HCT116 (cell line): ENCODE measurements at regions not wholly inside any gene's neighbourhood (a gene's known extent, or its start where the extent isn't known, plus 50 kb on each side); places are given as distances from the start of the nearest gene placed in this dataset.

Source experiments
- ATAC-seq: fragments of 200-7000 bp; cut with Tn5 transposase; 2 replicates; pipeline ENCODE4 v1.9.1; 2020; ENCODE audit warnings: mild to moderate bottlenecking, moderate library complexity
- BruUV-seq: library from RNA; stranded (reverse); fragments of 400-500 nt; replicated peaks from 2 replicates; lab custom pipeline; 2021; lab: Mats Ljungman, UMichigan
- CTCF ChIA-PET: fragments of 300-600 bp; sonication (Branson Sonifier 250); formaldehyde crosslinking; loops from one replicate; lab custom pipeline; 2021; ENCODE audit warnings: antibody characterized with exemption; lab: Charles Lee
- POLR2A ChIA-PET: fragments of 300-600, 350-600 bp; sonication (Branson Sonifier 250); formaldehyde crosslinking; loops from one replicate; lab custom pipeline; 2021; ENCODE audit warnings: antibody characterized with exemption; lab: Charles Lee
- RAD21 ChIA-PET, 2 experiments: fragments of 300-600 bp; sonication (Branson Sonifier 250); formaldehyde crosslinking; loops; one replicate each; lab custom pipeline; 2023; ENCODE audit warnings: low total read pairs in 2 of 2; ENCODE audit not compliant: uncharacterized antibody in 2 of 2, unreplicated experiment in 2 of 2, low non-redundant PET in 1 of 2; lab: Charles Lee
- DNase-seq: peaks from one replicate; pipeline ENCODE4 v3.0.0-alpha.2; 2010; ENCODE audit warnings: low read depth, low spot score
- H2AFZ ChIP-seq: fragments of 200-600 bp; shearing (Covaris generic), sonication (generic); 2 replicates; pipeline ENCODE4 v1.6.1; 2017; ENCODE audit warnings: low read depth, mixed run types, mixed read lengths, antibody characterized with exemption, low read length; ENCODE audit not compliant: poor library complexity, severe bottlenecking
- H3K27ac ChIP-seq: 2 replicates; pipeline ENCODE4 v1.5.1; 2012; ENCODE audit warnings: low read depth, low read length
- H3K27me3 ChIP-seq: fragments of 200-600 bp; sonication (generic); 2 replicates; pipeline ENCODE4 v1.6.1; 2016; ENCODE audit warnings: mixed run types, low read length, mixed read lengths; ENCODE audit not compliant: insufficient read depth
- H3K36me3 ChIP-seq, 2 experiments: fragments of 200-500 bp in 1 of 2; fragments of 200-600 bp in 1 of 2; sonication (Bioruptor generic) in 1 of 2; sonication (generic) in 1 of 2; 2 replicates each; pipeline versions ENCODE4 v1.5.1 to v1.6.1; 2014 to 2016; ENCODE audit warnings: low read length in 2 of 2, inconsistent platforms in 1 of 2, mixed read lengths in 1 of 2, mixed run types in 1 of 2; ENCODE audit not compliant: insufficient read depth in 2 of 2, control insufficient read depth in 1 of 2
- H3K4me1 ChIP-seq, 2 experiments: fragments of 200-600 bp in 1 of 2; sonication (generic) in 1 of 2; 2 replicates each; pipeline versions ENCODE4 v1.5.1 to v1.6.1; 2012 to 2017; ENCODE audit warnings: low read length in 2 of 2, inconsistent platforms in 1 of 2, mild to moderate bottlenecking in 1 of 2, mixed read lengths in 1 of 2, mixed run types in 1 of 2, moderate library complexity in 1 of 2; ENCODE audit not compliant: insufficient read depth in 2 of 2, control insufficient read depth in 1 of 2
- H3K4me2 ChIP-seq: fragments of 200-600 bp; sonication (generic); 2 replicates; pipeline ENCODE4 v1.6.1; 2017; ENCODE audit warnings: mixed run types, low read length, mixed read lengths
- H3K4me3 ChIP-seq, 2 experiments: fragments of 200-600 bp in 1 of 2; sonication (generic) in 1 of 2; replicated peaks in 1 of 2; 2 replicates each; pipeline ENCODE4 v1.5.1; 2011 to 2016; ENCODE audit warnings: low read length in 2 of 2, control low read depth in 1 of 2, low read depth in 1 of 2, mild to moderate bottlenecking in 1 of 2, mixed read lengths in 1 of 2, mixed run types in 1 of 2
- H3K79me2 ChIP-seq: fragments of 200-600 bp; sonication (generic); 2 replicates; pipeline ENCODE4 v1.6.1; 2017; ENCODE audit warnings: mild to moderate bottlenecking, mixed run types, low read length, moderate library complexity, mixed read lengths; ENCODE audit not compliant: insufficient read depth
- H3K9ac ChIP-seq: fragments of 200-600 bp; sonication (generic); 2 replicates; pipeline ENCODE4 v1.6.1; 2016; ENCODE audit warnings: low read length, mixed read lengths
- H3K9me2 ChIP-seq: fragments of 200-600 bp; sonication (generic), shearing (Covaris generic); 2 replicates; pipeline ENCODE4 v1.6.1; 2017; ENCODE audit warnings: mixed run types, mild to moderate bottlenecking, moderate library complexity; ENCODE audit not compliant: insufficient read depth
- H3K9me3 ChIP-seq, 2 experiments: fragments of 200-500 bp in 1 of 2; fragments of 200-600 bp in 1 of 2; sonication (Bioruptor generic) in 1 of 2; sonication (generic) in 1 of 2; 2 replicates each; pipeline ENCODE4 v1.6.1; 2014 to 2017; ENCODE audit warnings: low read length in 2 of 2, mixed read lengths in 2 of 2, inconsistent platforms in 1 of 2, low read depth in 1 of 2, mild to moderate bottlenecking in 1 of 2, mixed run types in 1 of 2, moderate library complexity in 1 of 2; ENCODE audit not compliant: control insufficient read depth in 1 of 2, insufficient read depth in 1 of 2
- H4K20me1 ChIP-seq: fragments of 200-600 bp; sonication (generic), shearing (Covaris generic); 2 replicates; pipeline ENCODE4 v1.6.1; 2017; ENCODE audit warnings: mixed run types, mild to moderate bottlenecking, moderate library complexity; ENCODE audit not compliant: insufficient read depth
- CBX3 ChIP-seq: IDR thresholded peaks from 2 replicates; pipeline ENCODE4 v1.6.1; 2012; ENCODE audit warnings: low read depth
- CEBPB ChIP-seq: IDR thresholded peaks from 2 replicates; pipeline ENCODE4 v1.6.1; 2012; ENCODE audit warnings: low read depth
- CTCF ChIP-seq, 3 experiments: fragments of 200-600 bp in 1 of 3; sonication (generic) in 1 of 3; IDR thresholded peaks in 2 of 3; conservative IDR thresholded peaks in 1 of 3; 2 replicates each; pipeline ENCODE4 v1.5.1; 2012 to 2017; ENCODE audit warnings: low read depth in 2 of 3, low read length in 2 of 3, antibody characterized with exemption in 1 of 3, borderline replicate concordance in 1 of 3, control low read depth in 1 of 3, mild to moderate bottlenecking in 1 of 3, mixed read lengths in 1 of 3, mixed run types in 1 of 3, moderate library complexity in 1 of 3; ENCODE audit not compliant: insufficient read depth in 1 of 3
- EGR1 ChIP-seq: IDR thresholded peaks from 2 replicates; pipeline ENCODE4 v1.6.1; 2012; ENCODE audit warnings: low read depth
- EZH2phosphoT487 ChIP-seq: fragments of 200-600 bp; IDR thresholded peaks from 2 replicates; pipeline ENCODE4 v1.6.1; 2018; ENCODE audit warnings: antibody characterized with exemption, borderline replicate concordance
- FOSL1 ChIP-seq: IDR thresholded peaks from 2 replicates; pipeline ENCODE4 v1.6.1; 2012; ENCODE audit warnings: low read depth
- JUND ChIP-seq: IDR thresholded peaks from 2 replicates; pipeline ENCODE4 v1.6.1; 2012
- MAX ChIP-seq: IDR thresholded peaks from 2 replicates; pipeline ENCODE4 v1.6.1; 2012
- POLR2A ChIP-seq: IDR thresholded peaks from 2 replicates; pipeline ENCODE4 v1.7.0; 2011; ENCODE audit warnings: borderline replicate concordance; ENCODE audit not compliant: insufficient read depth, insufficient read length; ENCODE audit errors: extremely low read depth
- POLR2AphosphoS5 ChIP-seq: IDR thresholded peaks from 2 replicates; pipeline ENCODE4 v1.6.1; 2011; ENCODE audit warnings: mild to moderate bottlenecking, low read depth, low read length, moderate library complexity
- RAD21 ChIP-seq: IDR thresholded peaks from 2 replicates; pipeline ENCODE4 v1.6.1; 2012; ENCODE audit warnings: low read depth, mild to moderate bottlenecking
- REST ChIP-seq: IDR thresholded peaks from 2 replicates; pipeline ENCODE4 v1.6.1; 2012; ENCODE audit warnings: low read depth
- SIN3A ChIP-seq: IDR thresholded peaks from 2 replicates; pipeline ENCODE4 v1.6.1; 2012; ENCODE audit warnings: low read depth
- SP1 ChIP-seq: IDR thresholded peaks from 2 replicates; pipeline ENCODE4 v1.6.1; 2012; ENCODE audit warnings: low read depth
- SRF ChIP-seq: IDR thresholded peaks from 2 replicates; pipeline ENCODE4 v1.6.1; 2012; ENCODE audit warnings: low read depth
- TCF7L2 ChIP-seq: IDR thresholded peaks from 2 replicates; pipeline ENCODE4 v1.7.0; 2011; ENCODE audit warnings: borderline replicate concordance, inconsistent platforms; ENCODE audit not compliant: insufficient read depth, insufficient read length; ENCODE audit errors: extremely low read depth
- YY1 ChIP-seq: IDR thresholded peaks from 2 replicates; pipeline ENCODE4 v1.6.1; 2011; ENCODE audit warnings: low read length, low read depth, moderate library complexity, mild to moderate bottlenecking; ENCODE audit not compliant: insufficient replicate concordance; ENCODE audit errors: extremely low read depth
- ZBTB33 ChIP-seq: IDR thresholded peaks from 2 replicates; pipeline ENCODE4 v1.6.1; 2011; ENCODE audit warnings: mild to moderate bottlenecking, low read length, moderate library complexity; ENCODE audit not compliant: insufficient replicate concordance; ENCODE audit errors: extremely low read depth
- ZFX ChIP-seq: fragments of 450-650 bp; IDR thresholded peaks from 2 replicates; pipeline ENCODE4 v1.6.1; 2017
- intact Hi-C: fragments of 100-400 bp; cut with micrococcal nuclease; formaldehyde crosslinking; loops from 2 replicates; pipeline ENCODE4 v1.10.0; 2022
- TF ChIP-seq, protein P1 (sequence below): IDR thresholded peaks from 2 replicates; pipeline ENCODE4 v1.6.1; 2012

DNA sequence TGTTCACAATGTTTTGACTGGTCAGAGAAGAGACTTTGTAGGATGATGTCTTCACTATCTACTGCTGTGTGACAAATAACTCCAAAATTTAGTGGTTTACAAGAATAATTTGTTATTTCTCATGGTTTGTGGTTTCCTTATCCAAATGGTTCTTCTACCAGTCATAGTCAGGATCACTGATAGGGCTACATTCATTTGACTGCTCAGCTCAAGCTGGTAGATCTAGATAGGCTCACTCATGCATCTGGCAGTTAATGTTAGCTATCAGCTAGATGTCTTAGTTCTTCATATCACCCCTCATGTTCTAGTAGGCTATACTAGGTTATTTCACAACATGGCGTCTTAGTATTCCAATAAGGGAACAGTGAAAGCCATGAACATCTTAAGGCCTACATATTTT is 131.0 kb downstream of the ID4 start:
- Histone ChIP-seq H3K36me3 (no peaks in the 10 kb centered on the region), H3K4me3 (no peak overlapping the region), H3K27ac (no peak overlapping the region), H3K79me2 (no peaks in the 10 kb centered on the region), H3K9me2 (no peaks in the 10 kb centered on the region), H3K4me1 (no peaks in the 10 kb centered on the region), H3K9me3 (no peaks in the 10 kb centered on the region), H3K27me3 (peaks cover 9% of the 10 kb centered on the region), H3K9ac (no peak overlapping the region), H3K4me2 (no peak overlapping the region), H2AFZ (no peak overlapping the region), H4K20me1 (no peaks in the 10 kb centered on the region)
- POLR2A ChIA-PET = no interaction called here
- BruUV-seq = no TSS peak
- CTCF ChIA-PET = no interaction called here
- TF ChIP-seq REST (no peak), CTCF (IDR thresholded peaks at IDR 0.05 in 2 of 3, conservative IDR thresholded peaks at IDR 0.05 in 1 of 3; ENCODE audit: borderline replicate concordance in 1 of 3, insufficient read depth in 1 of 3, low read depth in 2 of 3, low read length in 2 of 3) (no peak), POLR2AphosphoS5 (no peak), FOSL1 (no peak), CBX3 (no peak), SP1 (no peak), POLR2A (no peak), ZBTB33 (no peak), SIN3A (no peak), MAX (no peak), JUND (no peak), ZFX (no peak), RAD21 (no peak), SRF (no peak), TCF7L2 (no peak), EZH2phosphoT487 (no peak), CEBPB (no peak), YY1 (no peak), EGR1 (no peak)
- TF ChIP-seq, protein P1, sequence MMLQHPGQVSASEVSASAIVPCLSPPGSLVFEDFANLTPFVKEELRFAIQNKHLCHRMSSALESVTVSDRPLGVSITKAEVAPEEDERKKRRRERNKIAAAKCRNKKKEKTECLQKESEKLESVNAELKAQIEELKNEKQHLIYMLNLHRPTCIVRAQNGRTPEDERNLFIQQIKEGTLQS = no peak
- RAD21 ChIA-PET = no interaction called here
- no peak for DNase-seq
- intact Hi-C loops = no loop called here
- no peak for ATAC-seq
